Memory B cell (primary cell): ENCODE measurements at regions not wholly inside any gene's neighbourhood (a gene's known extent, or its start where the extent isn't known, plus 50 kb on each side); places are given as distances from the start of the nearest gene placed in this dataset.
"Not testable (repeated sequence)": the region's sequence is repeated elsewhere in the genome, so short reads cannot be mapped to it uniquely, and the experiment has no call there.

Source experiments
- ATAC-seq: fragments of 150-1000 bp; cut with Tn5 transposase; 2 replicates; pipeline ENCODE4 v1.10.0; 2021; ENCODE audit warnings: low read depth, mild to moderate bottlenecking, moderate library complexity
- DNase-seq, 2 donors: peaks; one replicate each; pipeline ENCODE4 v3.0.0; 2022; ENCODE audit warnings: low spot score in 2 of 2
- H3K27ac Mint-ChIP-seq: one replicate; pipeline ENCODE4 v1.8.0; 2022; ENCODE audit warnings: mild to moderate bottlenecking, moderate library complexity, mixed read lengths
- H3K27me3 Mint-ChIP-seq: one replicate; pipeline ENCODE4 v1.8.0; 2022; ENCODE audit warnings: mixed read lengths
- H3K36me3 Mint-ChIP-seq: one replicate; pipeline ENCODE4 v1.8.0; 2022; ENCODE audit warnings: mild to moderate bottlenecking, mixed read lengths
- H3K4me1 Mint-ChIP-seq: one replicate; pipeline ENCODE4 v1.8.0; 2022; ENCODE audit warnings: mixed read lengths
- H3K4me3 Mint-ChIP-seq: one replicate; pipeline ENCODE4 v1.8.0; 2022; ENCODE audit warnings: mild to moderate bottlenecking, moderate library complexity, mixed read lengths
- H3K9me3 Mint-ChIP-seq: one replicate; pipeline ENCODE4 v1.8.0; 2022; ENCODE audit warnings: mixed read lengths

DNA sequence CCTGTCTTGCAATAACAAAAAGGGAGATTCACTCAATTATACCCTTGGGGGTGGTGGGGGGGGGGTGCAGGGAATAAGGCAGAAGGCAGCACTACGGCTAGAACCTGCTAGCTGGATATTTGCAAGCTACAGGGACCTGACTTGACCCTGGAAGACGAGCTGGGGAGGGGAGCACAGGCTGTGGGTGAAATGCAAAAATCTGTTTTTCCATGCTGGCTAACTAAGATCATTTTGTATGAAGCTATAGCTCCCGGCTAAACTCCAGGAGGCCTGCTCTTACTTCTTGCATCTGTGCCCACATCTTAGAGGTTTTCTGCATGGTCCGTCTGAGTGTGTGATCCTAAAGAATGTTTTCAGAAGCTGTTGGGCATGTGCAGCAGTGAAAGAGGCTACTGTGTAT lies 106.6 kb downstream of the EBLN1 start:
- H3K9me3 Mint-ChIP-seq, result no peaks in the 10 kb centered on the region
- H3K4me3 Mint-ChIP-seq, result no peak overlapping the region
- no peaks in the 10 kb centered on the region for H3K4me1 Mint-ChIP-seq
- peaks cover 9% of the 10 kb centered on the region for H3K27me3 Mint-ChIP-seq
- no peak overlapping the region for H3K27ac Mint-ChIP-seq
- ATAC-seq, result no peak
- H3K36me3 Mint-ChIP-seq, result no peaks in the 10 kb centered on the region
- DNase-seq, result no peak

DNA sequence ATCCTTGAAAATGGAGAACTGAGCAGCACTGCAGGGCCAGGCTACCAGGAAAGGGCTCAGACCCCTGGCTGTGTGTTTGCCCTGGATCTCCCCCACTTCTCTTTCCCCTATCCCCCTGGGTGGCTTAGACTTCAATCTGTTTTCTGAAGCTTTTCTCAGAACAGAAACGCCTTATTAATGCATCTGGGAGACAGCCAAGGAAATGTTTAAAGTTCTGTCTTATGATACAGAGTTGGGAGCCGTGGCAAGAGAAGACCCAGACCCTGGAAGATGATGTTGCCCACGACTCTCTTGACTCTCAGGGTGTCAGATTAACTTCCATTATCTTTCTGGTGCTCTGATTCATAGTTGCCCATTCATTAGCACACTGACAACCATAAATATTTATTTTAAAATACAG lies 107.1 kb downstream of the EBLN1 start:
- peaks cover 9% of the 10 kb centered on the region for H3K27me3 Mint-ChIP-seq
- no peak overlapping the region for H3K27ac Mint-ChIP-seq
- no peak overlapping the region for H3K4me3 Mint-ChIP-seq
- DNase-seq (no peak), ATAC-seq (no peak)
- H3K36me3 Mint-ChIP-seq, result no peaks in the 10 kb centered on the region
- H3K4me1 Mint-ChIP-seq, result no peaks in the 10 kb centered on the region
- H3K9me3 Mint-ChIP-seq, result no peaks in the 10 kb centered on the region

DNA sequence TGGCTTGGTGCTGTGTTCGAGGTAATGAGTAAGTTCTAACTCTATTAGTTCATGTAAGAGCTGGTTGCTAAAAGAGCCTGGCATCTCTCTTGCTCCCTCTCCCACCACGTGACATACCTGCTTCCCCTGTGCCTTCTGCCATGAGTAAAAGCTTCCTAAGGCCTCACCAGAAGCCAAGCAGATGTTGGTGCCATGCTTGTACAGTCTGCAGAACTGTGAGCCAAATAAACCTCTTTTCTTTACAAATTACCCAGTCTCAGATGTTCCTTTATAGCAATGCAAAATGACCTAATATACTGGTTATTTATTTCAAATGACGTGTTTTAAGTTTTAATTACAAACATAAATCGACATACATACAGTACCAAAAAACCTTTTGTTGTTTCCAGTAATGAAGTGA lies 101.7 kb upstream of the DNAJC1 start:
- peaks cover 5% of the 10 kb centered on the region for H3K27me3 Mint-ChIP-seq
- no peaks in the 10 kb centered on the region for H3K36me3 Mint-ChIP-seq
- H3K27ac Mint-ChIP-seq, result no peak overlapping the region
- H3K9me3 Mint-ChIP-seq, result no peaks in the 10 kb centered on the region
- no peak for DNase-seq
- H3K4me1 Mint-ChIP-seq, result peaks cover 2% of the 10 kb centered on the region
- ATAC-seq, result no peak
- no peak overlapping the region for H3K4me3 Mint-ChIP-seq

DNA sequence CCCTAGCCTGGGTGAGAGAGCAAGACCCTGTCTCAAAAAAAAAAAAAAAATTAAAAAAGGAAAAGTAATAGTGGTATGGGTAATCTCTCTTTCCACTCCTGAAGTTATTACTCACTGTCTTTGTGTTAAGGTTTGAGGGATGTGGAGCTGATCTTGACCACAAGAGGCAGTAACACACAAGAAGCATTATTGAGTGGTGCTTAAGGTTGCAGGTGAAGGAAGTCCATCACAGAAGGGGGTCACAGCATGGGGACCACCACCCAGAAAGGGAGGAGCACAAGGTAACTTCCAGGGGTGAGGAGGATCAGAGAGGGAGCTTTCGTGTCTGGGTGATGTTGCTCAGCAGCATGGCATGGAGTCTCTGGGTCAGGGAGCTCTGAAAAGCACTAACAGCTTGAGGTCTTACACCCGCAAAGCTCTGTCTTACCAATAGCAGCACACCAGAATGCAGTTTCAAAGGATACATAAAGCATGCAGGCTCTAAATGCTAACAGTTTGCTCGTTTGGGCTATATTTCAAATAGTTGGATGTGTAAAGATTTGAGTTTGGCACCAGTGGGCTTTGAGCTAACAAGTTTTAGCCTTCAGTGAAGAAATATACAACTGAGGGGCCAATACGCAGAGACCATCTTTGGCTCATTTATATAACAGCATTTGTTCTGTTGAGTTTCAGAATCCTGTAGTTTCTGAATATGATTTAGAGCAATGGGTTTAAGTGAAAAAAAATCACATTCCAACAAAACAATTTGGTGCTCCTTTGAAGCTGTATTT lies 100.4 kb upstream of the DNAJC1 start:
- ATAC-seq (peak; percentile 49), DNase-seq (no peak)
- Mint-ChIP-seq H3K36me3 (no peaks in the 10 kb centered on the region), H3K27ac (no peak overlapping the region), H3K27me3 (peaks cover 3% of the 10 kb centered on the region), H3K4me3 (no peak overlapping the region), H3K9me3 (no peaks in the 10 kb centered on the region), H3K4me1 (peaks cover 2% of the 10 kb centered on the region)

DNA sequence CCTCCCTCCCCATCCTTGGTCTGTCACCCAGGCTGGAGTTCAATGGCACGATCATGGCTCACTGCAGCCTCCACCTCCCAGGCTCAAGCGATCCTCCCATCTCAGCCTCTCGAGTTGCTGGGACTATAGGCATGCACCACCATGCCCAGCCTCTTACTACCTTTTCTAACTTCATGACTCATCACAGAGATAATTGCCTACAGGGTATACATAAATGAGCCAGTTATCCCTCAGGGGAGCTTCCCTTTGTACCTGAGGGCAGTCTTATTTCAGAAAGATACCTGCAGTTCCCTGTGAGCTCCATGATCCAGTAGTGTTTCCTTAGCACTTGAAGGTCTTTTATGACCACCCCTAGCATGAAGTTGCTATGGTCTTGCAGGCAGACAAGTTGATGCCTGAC lies 94.2 kb upstream of the DNAJC1 start:
- Mint-ChIP-seq H3K9me3 (no peaks in the 10 kb centered on the region), H3K27me3 (peaks cover 4% of the 10 kb centered on the region), H3K27ac (no peak overlapping the region), H3K4me1 (peaks cover 5% of the 10 kb centered on the region), H3K4me3 (no peak overlapping the region), H3K36me3 (no peaks in the 10 kb centered on the region)
- DNase-seq, result no peak
- ATAC-seq, result no peak

DNA sequence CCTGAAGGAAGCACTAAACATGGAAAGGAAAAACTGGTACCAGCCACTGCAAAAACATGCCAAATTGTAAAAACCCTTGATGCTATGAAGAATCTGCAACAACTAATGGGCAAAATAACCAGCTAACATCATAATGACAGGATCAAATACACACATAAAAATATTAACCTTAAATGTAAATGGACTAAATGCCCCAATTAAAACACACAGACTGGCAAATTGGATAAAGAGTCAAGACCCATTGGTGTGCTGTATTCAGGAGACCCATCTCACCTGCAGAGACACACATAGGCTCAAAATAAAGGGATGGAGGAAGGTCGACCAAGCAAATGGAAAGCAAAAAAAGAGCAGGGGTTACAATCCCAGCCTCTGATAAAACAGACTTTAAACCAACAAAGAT lies 87.7 kb upstream of the DNAJC1 start:
- H3K27ac Mint-ChIP-seq, H3K9me3 Mint-ChIP-seq, H3K4me1 Mint-ChIP-seq, ATAC-seq, DNase-seq, H3K27me3 Mint-ChIP-seq, H3K4me3 Mint-ChIP-seq, H3K36me3 Mint-ChIP-seq: not testable (repeated sequence)

DNA sequence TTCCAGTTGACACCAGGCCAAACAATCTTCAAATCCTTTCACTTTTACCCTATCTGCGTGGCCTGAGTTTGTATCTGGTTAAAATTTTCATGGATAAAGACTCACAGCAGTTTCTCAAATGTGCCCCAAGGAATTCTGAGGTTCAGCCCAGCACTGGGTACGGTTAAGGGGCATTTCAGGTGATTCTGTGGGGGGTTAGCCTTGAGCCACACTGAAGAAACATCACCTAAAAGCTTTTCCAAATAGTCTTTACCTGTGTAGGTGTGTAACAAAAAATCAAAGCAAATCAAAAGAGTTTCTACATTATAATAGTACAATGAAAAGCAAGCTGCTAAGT lies 83.8 kb upstream of the DNAJC1 start:
- Mint-ChIP-seq H3K4me1 (no peaks in the 10 kb centered on the region), H3K27ac (no peak overlapping the region), H3K4me3 (no peak overlapping the region), H3K9me3 (no peaks in the 10 kb centered on the region), H3K36me3 (no peaks in the 10 kb centered on the region), H3K27me3 (peaks cover 16% of the 10 kb centered on the region)
- ATAC-seq (no peak), DNase-seq (no peak)

DNA sequence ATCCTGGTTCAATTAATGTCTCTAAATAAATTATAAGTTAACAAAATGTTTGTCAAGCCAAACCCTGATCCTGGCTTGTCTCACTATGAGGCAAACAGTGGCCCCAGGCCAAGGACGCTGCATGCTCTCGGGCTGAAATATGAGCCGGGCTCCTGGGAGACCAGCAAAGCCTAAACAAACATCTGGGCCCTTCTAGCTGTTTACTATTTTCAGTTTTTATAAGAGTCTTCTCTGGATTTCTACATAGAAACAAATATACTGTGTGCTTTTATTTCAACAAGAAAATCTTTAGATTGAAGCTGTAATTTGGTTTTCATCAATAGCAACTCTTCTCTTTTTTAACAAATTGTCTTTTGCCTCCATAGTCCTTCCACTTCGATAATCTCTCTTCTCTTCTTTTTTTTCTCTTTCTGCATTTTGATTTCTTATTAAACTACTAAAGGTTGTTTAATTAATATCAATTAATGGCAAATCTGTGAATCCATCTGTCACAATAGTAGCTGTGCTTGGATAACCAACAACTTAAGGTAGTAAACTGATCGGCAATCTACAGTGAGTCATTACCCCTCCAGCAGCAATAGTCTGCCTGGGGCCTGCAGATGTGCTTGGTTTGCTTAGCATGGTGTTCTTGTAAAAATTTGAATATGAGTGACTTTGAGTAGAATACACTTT lies 83.3 kb upstream of the DNAJC1 start:
- Mint-ChIP-seq H3K9me3 (no peaks in the 10 kb centered on the region), H3K36me3 (no peaks in the 10 kb centered on the region), H3K27ac (no peak overlapping the region), H3K4me1 (no peaks in the 10 kb centered on the region), H3K4me3 (no peak overlapping the region), H3K27me3 (peaks cover 16% of the 10 kb centered on the region)
- ATAC-seq (no peak), DNase-seq (no peak)

DNA sequence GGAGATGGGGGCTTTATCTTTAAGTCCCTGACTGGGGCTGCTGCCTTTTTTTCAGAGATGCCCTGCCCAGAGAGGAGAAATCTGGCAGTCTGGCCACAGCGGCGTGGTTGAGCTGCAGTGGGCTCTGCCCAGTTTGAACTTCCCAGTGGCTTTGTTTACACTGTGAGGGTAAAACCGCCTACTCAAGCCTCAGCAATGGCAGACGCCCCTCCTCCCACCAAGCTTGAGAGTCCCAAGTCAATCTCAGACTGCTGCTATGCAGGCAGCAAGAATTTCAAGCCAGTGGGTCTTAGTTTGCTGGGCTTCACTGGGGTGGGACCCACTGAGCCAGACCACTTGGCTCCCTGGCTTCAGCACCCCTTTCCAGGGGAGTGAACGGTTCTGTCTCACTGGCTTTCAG lies 76.4 kb upstream of the DNAJC1 start:
- H3K9me3 Mint-ChIP-seq, result not testable (repeated sequence)

DNA sequence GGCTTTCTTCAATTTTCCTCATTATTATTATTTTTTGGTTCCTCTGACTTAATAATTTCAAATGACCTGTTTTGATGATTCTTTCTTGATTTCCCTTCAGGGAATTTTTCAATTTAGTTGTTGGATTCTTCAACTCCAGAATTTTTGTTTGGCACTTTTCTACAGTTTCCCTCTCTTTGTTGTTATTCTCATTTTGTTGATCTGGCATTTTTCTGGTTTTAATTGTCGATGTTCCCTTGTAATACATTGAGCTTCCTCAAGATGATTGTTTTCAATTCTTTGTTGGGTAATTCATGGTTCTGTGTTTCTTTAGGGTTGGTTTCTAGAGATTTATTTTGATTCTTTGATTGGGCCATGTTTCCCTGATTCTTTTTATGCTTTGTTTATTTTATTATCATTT lies 67.8 kb upstream of the DNAJC1 start:
- Mint-ChIP-seq H3K27me3 (no peaks in the 10 kb centered on the region), H3K36me3 (peaks cover 4% of the 10 kb centered on the region)
- ATAC-seq, result no peak

More for the DNA sequence above, 76.4 kb upstream of the DNAJC1 start:
- ATAC-seq, H3K4me1 Mint-ChIP-seq, H3K27ac Mint-ChIP-seq, H3K36me3 Mint-ChIP-seq, H3K4me3 Mint-ChIP-seq, DNase-seq: not testable (repeated sequence)
- peaks cover 20% of the 10 kb centered on the region for H3K27me3 Mint-ChIP-seq

DNA sequence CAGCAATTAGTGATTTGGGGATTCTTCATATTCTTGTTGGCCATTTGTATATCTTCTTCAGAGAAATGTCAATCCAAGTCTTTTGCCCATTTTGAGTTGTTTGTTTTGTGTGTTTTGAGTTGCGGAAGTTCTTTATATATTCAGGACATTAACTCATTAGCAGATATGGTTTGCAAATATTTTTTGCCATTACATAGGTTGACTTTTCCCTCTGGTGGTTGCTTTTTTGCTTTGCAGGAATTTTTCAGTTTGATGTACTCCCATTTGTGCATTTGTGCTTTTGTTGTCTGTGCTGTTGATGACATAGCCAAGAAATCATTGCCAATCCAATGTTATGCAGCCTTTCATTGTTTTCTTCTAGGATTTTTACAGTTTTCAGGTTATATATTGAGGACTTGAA lies 63.6 kb upstream of the DNAJC1 start:
- Mint-ChIP-seq H3K4me3 (no peak overlapping the region), H3K27me3 (no peaks in the 10 kb centered on the region), H3K36me3 (peaks cover 4% of the 10 kb centered on the region), H3K27ac (no peak overlapping the region), H3K4me1 (no peaks in the 10 kb centered on the region), H3K9me3 (peaks cover 14% of the 10 kb centered on the region)
- ATAC-seq, result no peak
- no peak for DNase-seq

More for the DNA sequence above, 67.8 kb upstream of the DNAJC1 start:
- Mint-ChIP-seq H3K4me1 (no peaks in the 10 kb centered on the region), H3K27ac (no peak overlapping the region), H3K4me3 (no peak overlapping the region), H3K9me3 (peaks cover 22% of the 10 kb centered on the region)
- no peak for DNase-seq

DNA sequence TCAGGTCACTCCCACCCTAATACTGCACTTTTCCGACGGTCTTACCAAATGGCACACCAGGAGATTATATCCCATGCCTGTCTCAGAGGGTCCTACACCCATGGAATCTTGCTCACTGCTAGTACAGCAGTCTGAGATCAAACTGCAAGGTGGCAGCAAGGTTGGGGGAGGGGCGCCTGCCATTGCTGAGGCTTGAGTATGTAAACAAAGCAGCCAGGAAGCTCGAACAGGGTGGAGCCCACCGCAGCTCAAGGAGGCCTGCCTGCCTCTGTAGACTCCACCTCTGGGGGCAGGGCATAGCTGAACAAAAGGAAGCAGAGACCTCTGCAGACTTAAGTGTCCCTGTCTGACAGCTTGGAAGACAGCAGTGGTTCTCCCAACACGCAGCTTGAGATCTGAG lies 57.5 kb upstream of the DNAJC1 start:
- not testable (repeated sequence) for H3K36me3 Mint-ChIP-seq, ATAC-seq, H3K4me3 Mint-ChIP-seq, H3K9me3 Mint-ChIP-seq, H3K4me1 Mint-ChIP-seq, DNase-seq, H3K27ac Mint-ChIP-seq
- H3K27me3 Mint-ChIP-seq, result peaks cover 13% of the 10 kb centered on the region

DNA sequence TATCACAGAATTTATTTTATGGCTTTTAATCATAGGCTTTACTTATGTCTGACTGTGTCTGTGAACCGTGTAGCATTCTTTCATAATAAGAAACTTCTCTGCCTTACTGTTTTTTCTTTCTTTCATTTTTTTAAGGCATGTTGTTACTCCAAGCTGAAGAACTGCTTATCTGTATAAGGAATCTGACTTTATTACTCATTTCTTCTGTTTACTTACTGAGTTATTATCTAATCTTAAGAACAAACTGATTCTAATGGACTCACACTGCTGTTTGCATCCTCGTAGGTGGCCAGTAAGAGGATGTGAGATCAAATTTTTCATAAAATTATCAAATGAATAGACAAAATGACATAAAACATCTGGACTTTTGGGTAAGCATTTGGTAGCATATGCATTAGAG lies 54.7 kb upstream of the DNAJC1 start:
- Mint-ChIP-seq H3K4me1 (no peaks in the 10 kb centered on the region), H3K27ac (no peak overlapping the region), H3K4me3 (no peak overlapping the region), H3K36me3 (peaks cover 3% of the 10 kb centered on the region), H3K9me3 (peaks cover 1% of the 10 kb centered on the region), H3K27me3 (peaks cover 16% of the 10 kb centered on the region)
- ATAC-seq, result no peak
- no peak for DNase-seq

DNA sequence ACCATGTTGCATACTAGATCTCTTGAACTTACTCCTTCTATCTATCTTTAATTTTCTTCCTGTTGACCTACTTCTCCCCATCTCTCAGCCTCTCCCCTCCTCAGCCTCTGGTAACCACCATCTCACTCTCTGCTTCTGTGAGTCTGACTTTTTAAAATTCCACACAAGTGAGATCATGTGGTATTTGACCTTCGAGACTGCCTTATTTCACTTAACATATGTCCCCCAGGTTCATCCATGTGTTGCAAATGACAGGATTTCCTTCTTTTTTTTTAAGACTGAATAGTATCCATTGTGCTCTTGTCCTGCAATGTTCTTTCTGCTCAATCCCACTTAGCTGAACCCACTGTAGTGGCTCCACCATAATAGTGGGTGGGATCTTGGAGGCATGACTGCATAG lies 51.4 kb upstream of the DNAJC1 start:
- H3K9me3 Mint-ChIP-seq, result no peaks in the 10 kb centered on the region
- H3K27ac Mint-ChIP-seq, result no peak overlapping the region
- no peaks in the 10 kb centered on the region for H3K4me1 Mint-ChIP-seq
- DNase-seq, result no peak
- no peak for ATAC-seq
- H3K36me3 Mint-ChIP-seq, result no peaks in the 10 kb centered on the region
- peaks cover 14% of the 10 kb centered on the region for H3K27me3 Mint-ChIP-seq
- no peak overlapping the region for H3K4me3 Mint-ChIP-seq
